ENCODE measurements at regions not wholly inside any gene's neighbourhood (a gene's known extent, or its start where the extent isn't known, plus 50 kb on each side); places are given as distances from the start of the nearest gene placed in this dataset.

GRCh38 chr2:13480057-13480456 lies 763.3 kb downstream of the TRIB2 start (continued):
- TF ChIP-seq POLR2A (IDR thresholded peaks at IDR 0.05; ENCODE audit: low read depth, low read length) = no peak
- 0 out of 2 replicates have a peak, but pooled peaks have one; percentile 44 for TF ChIP-seq IRF4 (IDR thresholded peaks at IDR 0.05; ENCODE audit: low read depth, low read length)
- no peak for TF ChIP-seq TCF3 (IDR thresholded peaks at IDR 0.05; ENCODE audit: borderline replicate concordance, insufficient read depth, low read depth, low read length)
- TF ChIP-seq MAX (IDR thresholded peaks at IDR 0.05; ENCODE audit: low read depth, low read length) = no peak
- TF ChIP-seq EP300 (IDR thresholded peaks at IDR 0.05; ENCODE audit: borderline replicate concordance in 1 of 2, control insufficient read depth in 1 of 2, low read depth in 2 of 2, low read length in 2 of 2) = peak; percentile 32 to 49; a peak in 1 of 4 replicates
- no peak for TF ChIP-seq TCF12 (IDR thresholded peaks at IDR 0.05; ENCODE audit: low read depth, low read length)
- TF ChIP-seq, protein P1, sequence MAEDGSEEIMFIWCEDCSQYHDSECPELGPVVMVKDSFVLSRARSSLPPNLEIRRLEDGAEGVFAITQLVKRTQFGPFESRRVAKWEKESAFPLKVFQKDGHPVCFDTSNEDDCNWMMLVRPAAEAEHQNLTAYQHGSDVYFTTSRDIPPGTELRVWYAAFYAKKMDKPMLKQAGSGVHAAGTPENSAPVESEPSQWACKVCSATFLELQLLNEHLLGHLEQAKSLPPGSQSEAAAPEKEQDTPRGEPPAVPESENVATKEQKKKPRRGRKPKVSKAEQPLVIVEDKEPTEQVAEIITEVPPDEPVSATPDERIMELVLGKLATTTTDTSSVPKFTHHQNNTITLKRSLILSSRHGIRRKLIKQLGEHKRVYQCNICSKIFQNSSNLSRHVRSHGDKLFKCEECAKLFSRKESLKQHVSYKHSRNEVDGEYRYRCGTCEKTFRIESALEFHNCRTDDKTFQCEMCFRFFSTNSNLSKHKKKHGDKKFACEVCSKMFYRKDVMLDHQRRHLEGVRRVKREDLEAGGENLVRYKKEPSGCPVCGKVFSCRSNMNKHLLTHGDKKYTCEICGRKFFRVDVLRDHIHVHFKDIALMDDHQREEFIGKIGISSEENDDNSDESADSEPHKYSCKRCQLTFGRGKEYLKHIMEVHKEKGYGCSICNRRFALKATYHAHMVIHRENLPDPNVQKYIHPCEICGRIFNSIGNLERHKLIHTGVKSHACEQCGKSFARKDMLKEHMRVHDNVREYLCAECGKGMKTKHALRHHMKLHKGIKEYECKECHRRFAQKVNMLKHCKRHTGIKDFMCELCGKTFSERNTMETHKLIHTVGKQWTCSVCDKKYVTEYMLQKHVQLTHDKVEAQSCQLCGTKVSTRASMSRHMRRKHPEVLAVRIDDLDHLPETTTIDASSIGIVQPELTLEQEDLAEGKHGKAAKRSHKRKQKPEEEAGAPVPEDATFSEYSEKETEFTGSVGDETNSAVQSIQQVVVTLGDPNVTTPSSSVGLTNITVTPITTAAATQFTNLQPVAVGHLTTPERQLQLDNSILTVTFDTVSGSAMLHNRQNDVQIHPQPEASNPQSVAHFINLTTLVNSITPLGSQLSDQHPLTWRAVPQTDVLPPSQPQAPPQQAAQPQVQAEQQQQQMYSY (CRISPR knock-in tag; IDR thresholded peaks at IDR 0.05) = no peak
- TF ChIP-seq ZNF24 (IDR thresholded peaks at IDR 0.05) = peak; percentile 74
- no peak for TF ChIP-seq ASH2L (IDR thresholded peaks at IDR 0.05; ENCODE audit: borderline replicate concordance, low read depth)
- peak; percentile 57 to 61; a peak in 3 of 4 replicates for TF ChIP-seq IKZF2 (IDR thresholded peaks at IDR 0.05)
- TF ChIP-seq ZBTB11 (CRISPR knock-in tag; IDR thresholded peaks at IDR 0.05) = no peak
- no peak for TF ChIP-seq PML (IDR thresholded peaks at IDR 0.05; ENCODE audit: low read length)
- TF ChIP-seq GABPA (IDR thresholded peaks at IDR 0.05; ENCODE audit: low read depth) = no peak
- 0 out of 2 replicates have a peak, but pooled peaks have one; percentile 36 for TF ChIP-seq RELB (IDR thresholded peaks at IDR 0.05; ENCODE audit: low read depth)
- no peak for TF ChIP-seq FOS (IDR thresholded peaks at IDR 0.05; ENCODE audit: borderline replicate concordance, extremely low read depth, insufficient read length)
- no peak for TF ChIP-seq SREBF1 (IDR thresholded peaks at IDR 0.05; ENCODE audit: low read length)
- no peak for TF ChIP-seq SMAD5 (IDR thresholded peaks at IDR 0.05; ENCODE audit: low read depth)
- TF ChIP-seq, protein P2, sequence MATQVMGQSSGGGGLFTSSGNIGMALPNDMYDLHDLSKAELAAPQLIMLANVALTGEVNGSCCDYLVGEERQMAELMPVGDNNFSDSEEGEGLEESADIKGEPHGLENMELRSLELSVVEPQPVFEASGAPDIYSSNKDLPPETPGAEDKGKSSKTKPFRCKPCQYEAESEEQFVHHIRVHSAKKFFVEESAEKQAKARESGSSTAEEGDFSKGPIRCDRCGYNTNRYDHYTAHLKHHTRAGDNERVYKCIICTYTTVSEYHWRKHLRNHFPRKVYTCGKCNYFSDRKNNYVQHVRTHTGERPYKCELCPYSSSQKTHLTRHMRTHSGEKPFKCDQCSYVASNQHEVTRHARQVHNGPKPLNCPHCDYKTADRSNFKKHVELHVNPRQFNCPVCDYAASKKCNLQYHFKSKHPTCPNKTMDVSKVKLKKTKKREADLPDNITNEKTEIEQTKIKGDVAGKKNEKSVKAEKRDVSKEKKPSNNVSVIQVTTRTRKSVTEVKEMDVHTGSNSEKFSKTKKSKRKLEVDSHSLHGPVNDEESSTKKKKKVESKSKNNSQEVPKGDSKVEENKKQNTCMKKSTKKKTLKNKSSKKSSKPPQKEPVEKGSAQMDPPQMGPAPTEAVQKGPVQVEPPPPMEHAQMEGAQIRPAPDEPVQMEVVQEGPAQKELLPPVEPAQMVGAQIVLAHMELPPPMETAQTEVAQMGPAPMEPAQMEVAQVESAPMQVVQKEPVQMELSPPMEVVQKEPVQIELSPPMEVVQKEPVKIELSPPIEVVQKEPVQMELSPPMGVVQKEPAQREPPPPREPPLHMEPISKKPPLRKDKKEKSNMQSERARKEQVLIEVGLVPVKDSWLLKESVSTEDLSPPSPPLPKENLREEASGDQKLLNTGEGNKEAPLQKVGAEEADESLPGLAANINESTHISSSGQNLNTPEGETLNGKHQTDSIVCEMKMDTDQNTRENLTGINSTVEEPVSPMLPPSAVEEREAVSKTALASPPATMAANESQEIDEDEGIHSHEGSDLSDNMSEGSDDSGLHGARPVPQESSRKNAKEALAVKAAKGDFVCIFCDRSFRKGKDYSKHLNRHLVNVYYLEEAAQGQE (IDR thresholded peaks at IDR 0.05; ENCODE audit: low read depth, low read length) = no peak
- TF ChIP-seq BCL11A (IDR thresholded peaks at IDR 0.05; ENCODE audit: low read depth, low read length) = no peak
- TF ChIP-seq CHD1 (IDR thresholded peaks at IDR 0.05; ENCODE audit: low read depth, low read length) = no peak
